H9 (cell line): ENCODE measurements at regions not wholly inside any gene's neighbourhood (a gene's known extent, or its start where the extent isn't known, plus 50 kb on each side); places are given as distances from the start of the nearest gene placed in this dataset.

Experiments
- DNase-seq: peaks from one replicate; pipeline ENCODE4 v3.0.0-alpha.2; 2017
- H2AFZ ChIP-seq: one replicate; pipeline ENCODE4 v1.6.1; 2013; ENCODE audit warnings: mild to moderate bottlenecking, low read length, control low read depth, moderate library complexity
- H2AK5ac ChIP-seq: 2 replicates; pipeline ENCODE4 v1.6.1; 2013; ENCODE audit warnings: low read length, control low read depth, mixed read lengths; ENCODE audit not compliant: insufficient read length
- H2BK120ac ChIP-seq: one replicate; pipeline ENCODE4 v1.6.1; 2013; ENCODE audit warnings: low read depth, mild to moderate bottlenecking, low read length, control low read depth, inconsistent platforms; ENCODE audit not compliant: poor library complexity, severe bottlenecking
- H2BK12ac ChIP-seq: 2 replicates; pipeline ENCODE4 v1.6.1; 2013; ENCODE audit warnings: low read length, control low read depth, mixed read lengths, low read depth; ENCODE audit not compliant: insufficient read length
- H2BK15ac ChIP-seq: 2 replicates; pipeline ENCODE4 v1.6.1; 2013; ENCODE audit warnings: low read depth, low read length, control low read depth
- H2BK20ac ChIP-seq: one replicate; pipeline ENCODE4 v1.6.1; 2013; ENCODE audit warnings: low read depth, mild to moderate bottlenecking, low read length, control low read depth, inconsistent platforms; ENCODE audit not compliant: poor library complexity, severe bottlenecking
- H2BK5ac ChIP-seq: 2 replicates; pipeline ENCODE4 v1.6.1; 2013; ENCODE audit warnings: low read length, control low read depth, mixed read lengths; ENCODE audit not compliant: insufficient read length
- H3K14ac ChIP-seq: 2 replicates; pipeline ENCODE4 v1.6.1; 2013; ENCODE audit warnings: low read length, control low read depth; ENCODE audit not compliant: insufficient read depth
- H3K18ac ChIP-seq: 2 replicates; pipeline ENCODE4 v1.6.1; 2013; ENCODE audit warnings: low read depth, mild to moderate bottlenecking, mixed read lengths, low read length, control low read depth; ENCODE audit not compliant: insufficient read length
- H3K23ac ChIP-seq: 2 replicates; pipeline ENCODE4 v1.6.1; 2013; ENCODE audit warnings: low read length, control low read depth, mixed read lengths, low read depth; ENCODE audit not compliant: insufficient read length
- H3K23me2 ChIP-seq: 2 replicates; pipeline ENCODE4 v1.6.1; 2013; ENCODE audit warnings: low read depth, mild to moderate bottlenecking, mixed read lengths, low read length, control low read depth; ENCODE audit not compliant: insufficient read length, poor library complexity, severe bottlenecking
- H3K27ac ChIP-seq: 2 replicates; pipeline ENCODE4 v1.5.1; 2013; ENCODE audit warnings: low read length, control low read depth, mixed read lengths, low read depth; ENCODE audit not compliant: insufficient read length
- H3K27me3 ChIP-seq: 2 replicates; pipeline ENCODE4 v1.6.1; 2013; ENCODE audit warnings: low read length, control low read depth, inconsistent platforms; ENCODE audit not compliant: insufficient read depth
- H3K4ac ChIP-seq: 2 replicates; pipeline ENCODE4 v1.6.1; 2013; ENCODE audit warnings: low read depth, mild to moderate bottlenecking, control low read depth, inconsistent platforms, low read length, moderate library complexity
- H3K4me1 ChIP-seq: 2 replicates; pipeline ENCODE4 v1.6.1; 2013; ENCODE audit warnings: low read length, control low read depth, inconsistent platforms; ENCODE audit not compliant: insufficient read depth
- H3K4me2 ChIP-seq: 2 replicates; pipeline ENCODE4 v1.6.1; 2013; ENCODE audit warnings: low read length, control low read depth, mixed read lengths; ENCODE audit not compliant: insufficient read length, insufficient read depth
- H3K56ac ChIP-seq: 2 replicates; pipeline ENCODE4 v1.6.1; 2013; ENCODE audit warnings: low read depth, mild to moderate bottlenecking, mixed read lengths, low read length, control low read depth; ENCODE audit not compliant: insufficient read length
- H3K79me1 ChIP-seq: 2 replicates; pipeline ENCODE4 v1.6.1; 2013; ENCODE audit warnings: low read depth, mild to moderate bottlenecking, moderate library complexity, low read length, control low read depth, inconsistent platforms; ENCODE audit not compliant: insufficient read depth, poor library complexity, severe bottlenecking
- H3K79me2 ChIP-seq: 2 replicates; pipeline ENCODE4 v1.6.1; 2013; ENCODE audit warnings: low read length, control low read depth, inconsistent platforms; ENCODE audit not compliant: insufficient read depth
- H3K9ac ChIP-seq: 2 replicates; pipeline ENCODE4 v1.6.1; 2013; ENCODE audit warnings: low read length, control low read depth, mixed read lengths; ENCODE audit not compliant: insufficient read length; ENCODE audit errors: extremely low read depth
- H3K9me3 ChIP-seq: one replicate; pipeline ENCODE4 v1.6.1; 2013; ENCODE audit warnings: low read depth, low read length, inconsistent platforms; ENCODE audit not compliant: control insufficient read depth
- H3T11ph ChIP-seq: one replicate; pipeline ENCODE4 v1.6.1; 2013; ENCODE audit warnings: mild to moderate bottlenecking, low read length, control low read depth, inconsistent platforms
- H4K20me1 ChIP-seq: one replicate; pipeline ENCODE4 v1.6.1; 2013; ENCODE audit not compliant: control insufficient read depth, insufficient read length, insufficient read depth
- H4K5ac ChIP-seq: 2 replicates; pipeline ENCODE4 v1.6.1; 2013; ENCODE audit warnings: low read depth, mild to moderate bottlenecking, mixed read lengths, low read length, control low read depth; ENCODE audit not compliant: insufficient read length
- H4K8ac ChIP-seq: replicated peaks from 2 replicates; pipeline ENCODE4 v1.6.1; 2013; ENCODE audit warnings: low read length, control low read depth, mixed read lengths, low read depth; ENCODE audit not compliant: insufficient read length
- H4K91ac ChIP-seq: 2 replicates; pipeline ENCODE4 v1.6.1; 2013; ENCODE audit warnings: low read depth, mild to moderate bottlenecking, moderate library complexity, mixed read lengths, low read length, control low read depth; ENCODE audit not compliant: insufficient read length
- H3K27ac Mint-ChIP-seq, 3 experiments: 2 replicates in 2 of 3; 3 replicates in 1 of 3; pipeline ENCODE4 v1.8.0; 2020 to 2021; ENCODE audit warnings: mixed read lengths in 3 of 3, mild to moderate bottlenecking in 1 of 3, moderate library complexity in 1 of 3
- H3K27me3 Mint-ChIP-seq: 2 replicates; pipeline ENCODE4 v1.8.0; 2021; ENCODE audit warnings: low read depth, mild to moderate bottlenecking, moderate library complexity, mixed read lengths
- H3K36me3 Mint-ChIP-seq, 3 experiments: 2 replicates in 2 of 3; 3 replicates in 1 of 3; pipeline ENCODE4 v1.8.0; 2020 to 2021; ENCODE audit warnings: low read depth in 3 of 3, mixed read lengths in 3 of 3; ENCODE audit not compliant: insufficient read depth in 1 of 3
- H3K4me1 Mint-ChIP-seq, 2 experiments: 2 replicates each; pipeline ENCODE4 v1.8.0; 2020; ENCODE audit warnings: mixed read lengths in 2 of 2
- H3K4me3 Mint-ChIP-seq, 2 experiments: 2 replicates in 1 of 2; 3 replicates in 1 of 2; pipeline ENCODE4 v1.8.0; 2020 to 2021; ENCODE audit warnings: mild to moderate bottlenecking in 2 of 2, mixed read lengths in 2 of 2, moderate library complexity in 1 of 2
- H3K9me3 Mint-ChIP-seq, 2 experiments: 2 replicates in 1 of 2; 3 replicates in 1 of 2; pipeline ENCODE4 v1.8.0; 2020; ENCODE audit warnings: mild to moderate bottlenecking in 2 of 2, mixed read lengths in 2 of 2, moderate library complexity in 1 of 2
- CTCF ChIP-seq: fragments of 200-600 bp; sonication (generic); conservative IDR thresholded peaks from 3 replicates; pipeline ENCODE4 v1.8.0; 2021; ENCODE audit warnings: antibody characterized with exemption, mild to moderate bottlenecking
- WGBS: extraction: QIAGEN DNeasy Blood & Tissue Kit; methylation state at CpG from one replicate; pipeline ENCODE4 v1.1.7; 2013; ENCODE audit warnings: missing lambda C conversion rate, low lambda C conversion rate, mixed read lengths; ENCODE audit not compliant: insufficient read length; ENCODE audit errors: extremely low coverage; 5-methylcytosine and 5-hydroxymethylcytosine counted together

GRCh38 chr22:34971456-34971855 lies 94.5 kb upstream of the ISX start:
- H3K36me3 Mint-ChIP-seq, result peaks cover 0 to 6% (median 2%) of the 10 kb centered on the region in 3 experiments; a peak in 5 of 7 replicates
- Histone ChIP-seq H4K20me1 (no peaks in the 10 kb centered on the region), H3K79me2 (no peaks in the 10 kb centered on the region), H2BK15ac (no peak overlapping the region), H2BK12ac (no peak overlapping the region), H2BK5ac (no peak overlapping the region), H4K5ac (no peak overlapping the region), H3T11ph (no peak overlapping the region), H2AK5ac (no peak overlapping the region), H2BK120ac (no peak overlapping the region), H4K91ac (no peak overlapping the region), H2BK20ac (no peak overlapping the region), H3K4ac (no peak overlapping the region), H3K9me3 (no peaks in the 10 kb centered on the region), H3K14ac (no peak overlapping the region), H3K27me3 (no peaks in the 10 kb centered on the region), H3K23ac (no peak overlapping the region), H3K27ac (no peak overlapping the region), H3K23me2 (no peaks in the 10 kb centered on the region), H3K9ac (no peak overlapping the region), H3K4me1 (peaks cover 11% of the 10 kb centered on the region; the same call in 1 of the 2 replicates), H3K18ac (no peak overlapping the region), H3K79me1 (no peaks in the 10 kb centered on the region), H3K56ac (no peak overlapping the region), H2AFZ (no peak overlapping the region), H3K4me2 (no peak overlapping the region), H4K8ac (no peak overlapping the region)
- no CpG with 5 or more reads among the region's 2 CpGs for WGBS
- TF ChIP-seq CTCF, result no peak
- H3K4me1 Mint-ChIP-seq, result peaks cover 43 to 52% of the 10 kb centered on the region in 2 experiments
- H3K9me3 Mint-ChIP-seq, result peaks cover 4 to 11% of the 10 kb centered on the region in 2 experiments; a peak in 4 of 5 replicates
- H3K27ac Mint-ChIP-seq, result peak overlapping the region in 2 of 3 experiments; percentile 15 to 23; a peak in 1 of 7 replicates
- no peak for DNase-seq
- peaks cover 2% of the 10 kb centered on the region; the same call in 1 of the 2 replicates for H3K27me3 Mint-ChIP-seq
- H3K4me3 Mint-ChIP-seq, result no peak overlapping the region
